Spleen (tissue), 7 donors: ENCODE measurements at regions not wholly inside any gene's neighbourhood (a gene's known extent, or its start where the extent isn't known, plus 50 kb on each side); places are given as distances from the start of the nearest gene placed in this dataset.

Experiments
- CTCF ChIP-seq, 11 experiments: fragments of 200-600 bp in 7 of 11; fragments of 450-650 bp in 4 of 11; sonication (generic) in 4 of 11; IDR thresholded peaks in 8 of 11; conservative IDR thresholded peaks in 3 of 11; 1 replicate in 7 of 11; 2 replicates in 4 of 11; pipeline versions ENCODE4 v1.4.0 to v1.8.0; 2016 to 2021; ENCODE audit warnings: antibody characterized with exemption in 11 of 11, inconsistent platforms in 4 of 11, mild to moderate bottlenecking in 1 of 11
- POLR2A ChIP-seq, 3 donors: fragments of 450-650 bp; IDR thresholded peaks; one replicate each; pipeline ENCODE4 v1.5.1; 2017; ENCODE audit warnings: antibody characterized with exemption in 3 of 3, mild to moderate bottlenecking in 1 of 3
- POLR2AphosphoS5 ChIP-seq, 3 donors: sonication (generic); formaldehyde crosslinking; IDR thresholded peaks; one replicate each; pipeline ENCODE4 v1.5.1; 2017; ENCODE audit warnings: antibody characterized with exemption in 3 of 3
- donor health status: DM: no; HTN: no; CAD: no; lungs with moderate emphysema.
- donor health status: DM: no; HTN: no; CAD: no.
- donor health status: DM: no; HTN: no; CAD: no.

GRCh38 chr13:63323441-63323840 is 1907.8 kb upstream of the PCDH20 start:
- TF ChIP-seq CTCF (IDR thresholded peaks at IDR 0.05 in 8 of 11, conservative IDR thresholded peaks at IDR 0.05 in 3 of 11) (no peak), POLR2A (IDR thresholded peaks at IDR 0.05) (no peak), POLR2AphosphoS5 (IDR thresholded peaks at IDR 0.05) (no peak)
